ENCODE measurements at regions not wholly inside any gene's neighbourhood (a gene's known extent, or its start where the extent isn't known, plus 50 kb on each side); places are given as distances from the start of the nearest gene placed in this dataset.

GRCh38 chr11:86183694-86184093 is 60.9 kb upstream of the EED start:
- TF ChIP-seq YY1 (IDR thresholded peaks at IDR 0.05; ENCODE audit: insufficient read depth, insufficient read length) (no peak), ZNF274 (IDR thresholded peaks at IDR 0.05; ENCODE audit: low read depth, low read length) (no peak)

Data from NT2/D1 (cell line).